ENCODE measurements at regions not wholly inside any gene's neighbourhood (a gene's known extent, or its start where the extent isn't known, plus 50 kb on each side); places are given as distances from the start of the nearest gene placed in this dataset.

- TF ChIP-seq CTCF (IDR thresholded peaks at IDR 0.05; ENCODE audit: insufficient read depth, low read depth, low read length), result no peak
- TF ChIP-seq EZH2 (IDR thresholded peaks at IDR 0.05; ENCODE audit: insufficient read depth, low read length), result no peak
Observed at GRCh38 chr7:136441835-136442234, 426.6 kb upstream of the CHRM2 start.
